ENCODE measurements at regions not wholly inside any gene's neighbourhood (a gene's known extent, or its start where the extent isn't known, plus 50 kb on each side); places are given as distances from the start of the nearest gene placed in this dataset.

- TF ChIP-seq EP300 (IDR thresholded peaks at IDR 0.05), result no peak
- TF ChIP-seq, protein P1, sequence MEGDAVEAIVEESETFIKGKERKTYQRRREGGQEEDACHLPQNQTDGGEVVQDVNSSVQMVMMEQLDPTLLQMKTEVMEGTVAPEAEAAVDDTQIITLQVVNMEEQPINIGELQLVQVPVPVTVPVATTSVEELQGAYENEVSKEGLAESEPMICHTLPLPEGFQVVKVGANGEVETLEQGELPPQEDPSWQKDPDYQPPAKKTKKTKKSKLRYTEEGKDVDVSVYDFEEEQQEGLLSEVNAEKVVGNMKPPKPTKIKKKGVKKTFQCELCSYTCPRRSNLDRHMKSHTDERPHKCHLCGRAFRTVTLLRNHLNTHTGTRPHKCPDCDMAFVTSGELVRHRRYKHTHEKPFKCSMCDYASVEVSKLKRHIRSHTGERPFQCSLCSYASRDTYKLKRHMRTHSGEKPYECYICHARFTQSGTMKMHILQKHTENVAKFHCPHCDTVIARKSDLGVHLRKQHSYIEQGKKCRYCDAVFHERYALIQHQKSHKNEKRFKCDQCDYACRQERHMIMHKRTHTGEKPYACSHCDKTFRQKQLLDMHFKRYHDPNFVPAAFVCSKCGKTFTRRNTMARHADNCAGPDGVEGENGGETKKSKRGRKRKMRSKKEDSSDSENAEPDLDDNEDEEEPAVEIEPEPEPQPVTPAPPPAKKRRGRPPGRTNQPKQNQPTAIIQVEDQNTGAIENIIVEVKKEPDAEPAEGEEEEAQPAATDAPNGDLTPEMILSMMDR (IDR thresholded peaks at IDR 0.05), result no peak
These were observed 360.4 kb upstream of the FRG2C start for GRCh38 chr3:75303741-75304140.

Measured in suprapubic skin (tissue), 3 donors.